ENCODE measurements at regions not wholly inside any gene's neighbourhood (a gene's known extent, or its start where the extent isn't known, plus 50 kb on each side); places are given as distances from the start of the nearest gene placed in this dataset.
"Not testable (repeated sequence)": the region's sequence is repeated elsewhere in the genome, so short reads cannot be mapped to it uniquely, and the experiment has no call there.

- DNase-seq, result no peak
Observed at GRCh38 chr22:48483764-48484528, 1343.7 kb downstream of the BRD1 start.

DNA sequence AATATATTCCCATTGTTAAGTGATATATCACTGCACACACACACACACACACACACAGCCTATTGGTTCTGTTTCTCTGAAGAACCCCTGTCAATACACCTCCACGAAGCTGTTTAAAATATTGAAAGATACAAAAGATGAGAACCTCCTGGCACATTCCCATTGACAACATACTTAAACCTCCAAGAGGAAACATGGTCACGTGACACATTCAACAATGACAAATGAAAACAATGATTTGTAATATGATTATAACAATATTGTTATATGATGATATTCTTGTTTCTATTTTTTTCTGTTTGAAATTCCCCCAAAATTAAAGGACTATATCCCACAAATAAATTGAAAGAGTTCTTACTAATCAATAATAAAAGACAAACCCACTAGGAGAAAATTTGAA, 1344.9 kb downstream of the BRD1 start:
- DNase-seq, result no peak

DNA sequence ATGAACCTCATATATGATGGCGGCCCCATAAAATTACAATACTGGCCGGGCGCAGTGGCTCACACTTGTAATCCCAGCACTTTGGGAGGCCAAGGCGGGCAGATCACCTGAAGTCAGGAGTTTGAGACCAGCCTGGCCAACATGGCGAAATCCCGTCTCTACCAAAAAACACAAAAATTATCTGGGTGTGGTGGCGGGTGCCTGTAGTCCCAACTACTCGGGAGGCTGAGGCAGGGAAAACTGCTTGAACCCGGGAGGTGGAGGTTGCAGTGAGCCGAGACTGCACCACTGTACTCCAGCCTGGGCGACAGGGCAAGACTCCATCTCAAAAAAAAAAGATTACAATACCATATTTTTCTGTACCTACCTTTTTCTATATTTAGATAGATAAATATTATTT, 1345.5 kb downstream of the BRD1 start:
- DNase-seq, result not testable (repeated sequence)

DNA sequence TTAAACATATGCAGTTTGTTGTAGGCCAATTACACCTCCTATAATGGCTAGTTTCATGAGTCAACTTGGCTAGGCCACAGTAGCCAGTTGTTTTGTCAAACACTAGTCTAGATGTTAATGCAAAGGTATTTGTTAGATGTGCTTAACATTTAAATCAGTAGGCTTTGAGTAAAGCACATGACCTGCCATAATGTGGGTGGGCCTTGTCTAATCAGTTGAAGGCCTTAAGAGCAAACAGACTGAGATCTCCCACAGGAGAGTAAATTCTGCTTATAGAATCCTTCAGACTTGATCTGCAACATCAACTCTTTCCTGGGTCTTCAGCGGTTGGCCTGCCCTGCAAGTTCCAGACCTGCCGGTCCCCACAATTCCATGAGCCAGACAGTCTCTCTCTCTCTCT, 1345.9 kb downstream of the BRD1 start:
- DNase-seq, result no peak

DNA sequence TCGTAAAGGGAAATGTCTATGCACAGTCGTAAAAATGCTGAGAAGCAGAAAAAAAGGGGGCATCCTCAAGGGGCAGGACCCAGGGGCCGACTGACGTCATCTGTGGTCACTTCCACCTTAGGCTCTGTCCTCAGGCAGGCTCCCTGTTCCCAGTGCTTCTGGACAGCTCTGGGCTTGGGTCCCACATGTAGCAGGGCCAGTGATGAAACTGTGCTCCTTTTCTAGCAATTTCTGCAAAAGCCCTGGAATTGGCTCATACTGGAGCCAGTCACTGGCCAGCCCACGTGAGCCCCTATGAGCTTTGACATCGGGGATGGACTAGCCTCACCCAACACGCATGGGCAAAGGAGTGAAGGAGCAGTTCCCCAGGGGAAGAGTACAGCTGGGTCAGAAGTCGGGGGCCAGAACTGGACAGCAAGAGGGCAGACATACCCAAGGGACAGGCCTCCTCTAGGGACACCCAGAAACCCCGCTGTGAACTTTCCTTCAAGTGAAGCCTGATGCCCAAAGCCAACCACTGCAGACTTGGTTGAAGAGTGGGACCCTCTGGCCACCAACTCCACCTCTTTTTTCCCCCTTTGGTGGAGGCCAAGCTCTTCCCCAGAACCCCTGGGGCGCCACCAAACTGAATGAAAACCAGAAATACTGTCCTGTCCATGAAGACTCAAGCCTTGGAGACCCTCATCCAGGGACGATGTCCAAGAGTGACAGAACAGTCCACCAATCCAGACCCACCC, 1349.0 kb downstream of the BRD1 start:
- DNase-seq, result no peak

GRCh38 chr22:48478124-48478523, 1349.5 kb downstream of the BRD1 start:
- no peak for DNase-seq

- DNase-seq, result no peak
Observed at GRCh38 chr22:48477031-48477721, 1350.5 kb downstream of the BRD1 start.

DNA sequence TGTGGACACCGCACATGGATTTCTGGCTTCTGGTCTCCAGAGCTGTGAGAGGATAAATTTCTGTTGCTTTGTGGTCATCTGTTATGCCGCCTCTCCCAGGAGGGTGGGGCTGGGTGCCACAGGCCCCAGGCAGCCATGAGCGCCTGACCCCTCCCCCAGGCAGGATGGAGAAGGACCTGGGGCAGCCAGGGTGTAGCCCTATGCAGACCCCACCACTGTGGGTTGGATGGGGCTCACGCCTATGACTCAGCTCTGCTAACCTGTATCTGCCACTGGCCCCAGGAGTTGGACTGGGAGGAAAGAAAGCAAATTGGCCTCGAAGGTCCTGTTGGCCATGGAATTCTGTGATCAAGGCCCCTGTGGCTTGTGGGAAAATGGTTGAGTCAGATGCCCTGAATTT, 1351.1 kb downstream of the BRD1 start:
- DNase-seq, result no peak

DNA sequence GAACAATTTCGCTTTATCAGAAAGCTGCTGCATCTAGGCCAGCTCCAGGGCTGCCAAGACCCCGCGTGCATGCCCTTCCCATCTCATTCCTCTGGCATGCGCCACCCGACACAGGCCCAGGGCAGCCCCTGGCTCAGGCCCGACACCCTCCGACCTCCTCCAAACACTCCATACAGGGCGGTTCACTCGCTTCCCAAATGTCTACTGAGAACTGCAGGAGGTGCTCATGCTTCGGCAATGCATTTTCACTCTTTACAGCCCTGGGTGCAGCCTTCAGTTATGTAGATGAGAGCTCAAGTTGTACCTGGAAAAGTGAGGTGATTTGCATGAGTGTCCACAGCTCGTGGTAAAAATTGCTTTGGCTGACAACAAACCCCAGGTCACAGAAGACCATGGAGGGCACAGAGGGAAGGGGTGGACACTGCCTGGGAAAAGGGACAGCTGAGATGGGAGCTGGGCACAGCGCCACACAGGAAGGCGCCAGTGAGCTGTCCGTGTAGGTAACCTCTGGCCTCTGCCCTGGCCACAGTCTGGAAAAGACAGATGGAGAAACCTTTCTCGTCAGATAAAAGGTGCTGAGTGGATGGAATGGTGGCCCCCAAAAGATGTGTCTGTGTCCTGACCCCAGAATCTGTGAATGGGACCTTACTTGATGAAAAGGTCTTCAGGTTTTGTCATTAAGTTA, 1351.9 kb downstream of the BRD1 start:
- DNase-seq, result no peak

GRCh38 chr22:48474881-48475280, 1352.8 kb downstream of the BRD1 start:
- no peak for DNase-seq

- DNase-seq, result no peak
Observed at GRCh38 chr22:48473202-48473601, 1354.5 kb downstream of the BRD1 start.

DNA sequence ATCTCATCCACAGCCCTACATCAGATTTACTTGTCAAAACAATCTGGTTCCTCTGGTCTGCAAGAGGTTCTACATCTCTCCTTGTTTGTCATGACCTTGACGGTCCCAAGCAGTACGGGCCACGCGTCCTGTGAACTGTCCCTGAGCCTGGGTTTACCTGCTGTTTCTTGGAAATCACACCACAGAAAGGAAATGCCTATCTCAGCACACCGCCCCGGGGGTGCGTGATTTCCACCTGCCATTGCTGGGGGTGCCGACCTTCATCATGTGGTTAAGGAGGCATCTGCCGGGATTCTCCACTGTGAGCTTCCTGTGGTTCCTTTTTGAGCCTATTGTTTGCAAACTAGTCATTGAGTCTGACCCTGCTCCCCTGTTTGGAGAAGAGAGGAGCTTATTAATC, 1363.4 kb downstream of the BRD1 start:
- DNase-seq, result no peak

DNA sequence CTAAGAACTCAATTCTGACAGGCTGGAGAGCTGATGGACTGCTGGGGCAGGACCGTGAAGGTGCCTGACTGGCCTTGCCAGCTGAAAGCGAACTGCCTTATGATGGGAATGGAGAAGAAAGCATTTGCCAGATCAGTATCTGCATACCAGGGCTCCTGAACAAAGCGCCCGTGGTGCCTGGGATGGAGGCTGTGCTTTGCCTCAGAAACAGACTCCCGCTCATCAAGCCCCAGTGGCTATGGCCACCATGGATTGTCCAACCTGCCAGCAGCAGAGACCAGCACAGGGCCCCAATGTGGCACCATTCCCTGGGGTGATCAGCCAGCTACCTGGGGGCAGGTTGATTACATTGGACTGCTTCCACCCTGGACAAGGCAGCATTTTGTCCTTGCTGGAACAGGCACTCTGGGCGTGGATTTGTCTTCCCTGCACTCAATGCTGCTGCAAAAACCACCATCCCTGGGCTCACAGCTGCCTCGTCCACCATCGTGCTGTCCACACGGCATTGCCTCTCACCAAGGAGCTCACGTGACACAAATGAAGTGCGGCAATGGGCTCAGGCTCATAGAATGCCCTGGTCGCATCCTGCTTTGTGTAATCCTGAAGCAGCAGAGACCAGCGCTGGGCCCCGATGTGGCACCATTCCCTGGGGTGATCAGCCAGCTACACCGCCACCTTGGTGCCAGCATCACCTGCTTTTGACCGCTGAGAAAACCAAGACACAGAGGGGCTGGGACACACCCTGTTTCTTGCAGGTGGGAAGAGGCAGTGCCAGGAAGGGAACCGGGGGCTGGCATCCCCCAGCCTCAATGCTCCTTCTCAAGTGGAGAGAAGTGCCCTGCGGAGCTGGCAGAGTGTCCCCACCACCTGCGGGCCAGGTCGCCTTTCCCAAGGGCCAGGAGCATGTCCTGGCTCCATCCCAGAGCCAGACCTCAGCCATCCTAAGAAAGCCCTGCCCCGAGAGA, 1367.5 kb downstream of the BRD1 start:
- no peak for DNase-seq

DNA sequence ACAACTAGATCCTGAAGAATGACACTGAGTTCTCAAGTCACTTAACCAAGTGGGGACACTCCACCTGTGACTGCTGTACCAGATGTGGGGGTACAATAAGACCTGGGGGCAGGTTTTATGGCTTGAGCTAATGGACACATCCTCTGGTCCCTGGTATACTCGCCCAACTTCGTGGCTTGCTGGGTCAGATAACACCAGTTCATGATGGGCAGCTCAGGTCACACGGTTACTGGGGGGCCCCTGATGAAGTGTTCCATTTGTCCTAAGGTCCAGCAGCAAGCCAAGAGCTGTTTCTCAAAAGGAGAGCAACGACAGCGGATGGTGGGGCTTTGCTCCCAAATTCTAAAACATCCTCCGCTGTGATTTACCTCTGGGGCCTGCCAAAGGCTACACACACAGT, 1368.4 kb downstream of the BRD1 start:
- no peak for DNase-seq

DNA sequence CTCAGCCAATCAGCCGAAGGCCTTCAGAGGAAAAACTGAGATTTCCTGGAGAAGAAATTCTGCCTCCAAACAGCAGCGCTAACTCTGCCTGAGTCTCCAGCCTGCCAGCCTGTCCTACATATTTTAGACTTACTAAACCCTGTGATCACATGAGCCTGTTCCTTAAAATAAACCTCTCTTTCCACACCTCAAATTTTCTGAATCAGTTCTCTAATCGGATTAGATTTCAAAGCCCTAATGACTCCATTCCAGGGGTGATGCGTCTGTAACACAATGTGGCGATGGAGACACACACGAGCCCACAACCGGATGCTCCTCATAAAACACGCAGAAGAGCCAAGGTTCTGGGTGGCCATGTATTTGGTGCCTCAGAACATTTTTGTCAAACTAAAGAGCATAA, 1371.2 kb downstream of the BRD1 start:
- DNase-seq, result no peak

- DNase-seq, result no peak
Observed at GRCh38 chr22:48453751-48454485, 1373.8 kb downstream of the BRD1 start.

DNA sequence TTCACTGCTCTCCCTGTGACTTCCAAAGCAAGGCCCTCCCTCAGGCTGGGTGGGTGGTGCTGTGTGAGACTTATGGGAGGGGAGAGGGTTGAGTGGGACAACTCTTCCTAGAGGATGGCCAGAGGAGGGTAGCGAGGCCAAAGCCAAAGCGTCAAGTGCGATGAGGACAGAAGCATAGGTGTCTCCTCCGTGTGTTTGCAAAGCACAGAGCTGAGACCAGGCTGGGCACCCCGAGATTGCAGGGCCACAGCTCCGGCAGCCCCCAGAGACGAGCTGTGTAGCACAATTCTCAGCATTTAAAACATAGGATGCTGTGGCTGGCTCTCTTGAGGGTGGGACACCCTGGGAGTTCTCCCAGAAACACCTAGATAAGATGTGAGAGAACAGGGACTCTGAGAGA, 1374.5 kb downstream of the BRD1 start:
- no peak for DNase-seq

DNA sequence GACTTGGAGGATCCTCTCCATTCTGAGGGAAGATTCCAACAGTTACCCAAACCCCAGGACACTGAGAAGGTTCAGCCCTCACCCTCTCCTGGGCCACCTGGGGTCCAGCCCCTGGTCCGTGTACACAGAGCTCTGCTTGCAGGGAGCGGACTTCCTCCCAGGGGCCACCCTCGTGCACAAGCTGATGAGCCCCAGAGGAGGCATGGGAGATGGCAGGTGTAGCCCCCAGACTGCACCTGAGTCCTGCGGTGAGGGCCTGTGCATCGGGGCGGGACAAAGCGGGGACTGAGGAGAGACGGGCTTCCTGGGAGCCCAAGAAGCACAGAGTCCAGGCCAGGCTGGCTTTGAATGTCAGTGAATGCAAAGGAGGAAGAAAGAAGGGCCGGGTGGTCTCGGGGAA, 1374.9 kb downstream of the BRD1 start:
- DNase-seq, result no peak

DNA sequence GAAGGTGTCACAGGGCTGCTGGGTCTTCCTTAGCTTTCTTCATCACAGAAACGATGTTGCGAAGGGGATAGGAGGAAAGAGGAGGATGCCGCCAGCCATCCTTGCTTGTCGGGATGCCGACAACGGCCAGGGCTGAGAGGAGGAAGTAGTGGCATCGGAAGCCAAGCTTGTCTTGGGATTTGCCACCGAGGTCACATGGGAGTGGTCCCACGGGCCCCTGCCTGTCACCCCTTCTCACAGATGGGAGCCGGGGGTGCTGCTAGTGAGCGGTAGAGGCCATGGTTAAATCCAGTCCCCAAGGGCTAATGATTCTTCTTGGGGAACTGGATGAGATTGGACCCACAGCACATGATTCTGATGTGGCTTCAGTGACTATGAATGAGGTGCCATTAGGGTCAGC, 1375.8 kb downstream of the BRD1 start:
- no peak for DNase-seq

- no peak for DNase-seq
Observed at GRCh38 chr22:48450188-48450825, 1377.4 kb downstream of the BRD1 start.

Measured in NCI-H2107 (cell line).